SK-N-SH (cell line): ENCODE measurements at regions not wholly inside any gene's neighbourhood (a gene's known extent, or its start where the extent isn't known, plus 50 kb on each side); places are given as distances from the start of the nearest gene placed in this dataset.

Experiments
- CTCF ChIA-PET: fragments of 300-600, 350-600 bp; formaldehyde crosslinking; extraction: SDS; loops from one replicate; lab custom pipeline; 2021; lab: Yijun Ruan, JAX
- POLR2A ChIA-PET: fragments of 350-600 bp; sonication (Branson Sonifier 250); formaldehyde crosslinking; extraction: SDS; loops from one replicate; lab custom pipeline; 2020; ENCODE audit warnings: antibody characterized with exemption, inconsistent platforms; lab: Yijun Ruan, JAX
- DNase-seq: peaks from one replicate; pipeline ENCODE4 v3.0.0; 2012
- H2AFZ ChIP-seq: fragments of 200-600 bp; sonication (generic); 2 replicates; pipeline ENCODE4 v1.8.1; 2016; ENCODE audit warnings: antibody characterized with exemption, mild to moderate bottlenecking, low read depth
- H3F3A ChIP-seq: fragments of 200-600 bp; sonication (generic); replicated peaks from 2 replicates; pipeline ENCODE3; 2016; ENCODE audit warnings: antibody characterized with exemption, mild to moderate bottlenecking; ENCODE audit not compliant: insufficient read depth
- H3K27ac ChIP-seq, 2 experiments: fragments of 200-500 bp in 1 of 2; fragments of 200-600 bp in 1 of 2; sonication (Bioruptor generic) in 1 of 2; sonication (generic), shearing (Covaris generic) in 1 of 2; 2 replicates each; pipeline versions ENCODE4 v1.5.1 to v1.6.1; 2014 to 2016; ENCODE audit warnings: low read depth in 2 of 2, inconsistent platforms in 1 of 2, low read length in 1 of 2, mild to moderate bottlenecking in 1 of 2, mixed read lengths in 1 of 2
- H3K27me3 ChIP-seq: fragments of 200-600 bp; sonication (generic), shearing (Covaris generic); 2 replicates; pipeline ENCODE4 v1.6.1; 2016; ENCODE audit warnings: mixed run types; ENCODE audit not compliant: insufficient read depth
- H3K36me3 ChIP-seq, 2 experiments: fragments of 200-500 bp in 1 of 2; fragments of 200-600 bp in 1 of 2; sonication (Bioruptor generic) in 1 of 2; sonication (generic) in 1 of 2; replicated peaks in 1 of 2; 2 replicates each; pipeline versions ENCODE3 to v1.5.1; 2014 to 2016; ENCODE audit warnings: low read length in 1 of 2, mild to moderate bottlenecking in 1 of 2; ENCODE audit not compliant: insufficient read depth in 2 of 2, control insufficient read depth in 1 of 2
- H3K4me1 ChIP-seq, 2 experiments: fragments of 200-500 bp in 1 of 2; fragments of 200-600 bp in 1 of 2; sonication (Bioruptor generic) in 1 of 2; sonication (generic), shearing (Covaris generic) in 1 of 2; 2 replicates each; pipeline versions ENCODE4 v1.5.1 to v1.6.1; 2014 to 2016; ENCODE audit warnings: low read depth in 1 of 2, low read length in 1 of 2, mixed run types in 1 of 2; ENCODE audit not compliant: insufficient read depth in 2 of 2, control insufficient read depth in 1 of 2
- H3K4me2 ChIP-seq: fragments of 200-600 bp; sonication (generic), shearing (Covaris generic); 2 replicates; pipeline ENCODE4 v1.6.1; 2017; ENCODE audit warnings: mixed run types
- H3K4me3 ChIP-seq, 2 experiments: fragments of 200-500 bp in 1 of 2; fragments of 200-600 bp in 1 of 2; sonication (Bioruptor generic) in 1 of 2; sonication (generic), shearing (Covaris generic) in 1 of 2; 2 replicates each; pipeline versions ENCODE4 v1.5.1 to v1.8.1; 2014 to 2016; ENCODE audit warnings: low read depth in 2 of 2, inconsistent platforms in 1 of 2, low read length in 1 of 2, mild to moderate bottlenecking in 1 of 2, mixed read lengths in 1 of 2, moderate library complexity in 1 of 2
- H3K79me2 ChIP-seq: fragments of 200-600 bp; sonication (generic); 2 replicates; pipeline ENCODE4 v1.8.1; 2017; ENCODE audit warnings: mild to moderate bottlenecking; ENCODE audit not compliant: insufficient read depth
- H3K9ac ChIP-seq: fragments of 200-600 bp; sonication (generic); 2 replicates; pipeline ENCODE4 v1.6.1; 2017; ENCODE audit warnings: mixed run types
- H3K9me2 ChIP-seq: fragments of 200-600 bp; sonication (generic); 2 replicates; pipeline ENCODE4 v1.6.1; 2017; ENCODE audit warnings: mixed run types
- H3K9me3 ChIP-seq: fragments of 200-600 bp; sonication (generic); 2 replicates; pipeline ENCODE4 v1.6.1; 2017; ENCODE audit warnings: mixed run types, mild to moderate bottlenecking, moderate library complexity
- H4K20me1 ChIP-seq: fragments of 200-600 bp; sonication (generic); 2 replicates; pipeline ENCODE4 v1.6.1; 2017; ENCODE audit warnings: mild to moderate bottlenecking, mixed run types; ENCODE audit not compliant: insufficient read depth
- CHD2 ChIP-seq: fragments of 150-350 bp; IDR thresholded peaks from 2 replicates; pipeline ENCODE4 v1.6.1; 2018; ENCODE audit warnings: low read length; ENCODE audit not compliant: partially characterized antibody
- CTCF ChIP-seq: fragments of 200-600 bp; sonication (generic); IDR thresholded peaks from 2 replicates; pipeline ENCODE4 v1.6.1; 2017; ENCODE audit warnings: antibody characterized with exemption, mild to moderate bottlenecking, moderate library complexity
- FOSL2 ChIP-seq: IDR thresholded peaks from 2 replicates; pipeline ENCODE4 v1.4.0; 2012; ENCODE audit warnings: low read depth, mild to moderate bottlenecking, moderate library complexity, borderline replicate concordance
- GATA2 ChIP-seq: sonication (generic); formaldehyde crosslinking; IDR thresholded peaks from 2 replicates; pipeline ENCODE4 v1.5.0; 2020; ENCODE audit warnings: mild to moderate bottlenecking, missing genetic modification reagents
- MEF2A ChIP-seq: IDR thresholded peaks from 2 replicates; pipeline ENCODE4 v1.4.0; 2012; ENCODE audit warnings: low read depth, borderline replicate concordance
- NFIC ChIP-seq: IDR thresholded peaks from 2 replicates; pipeline ENCODE4 v1.4.0; 2012; ENCODE audit warnings: borderline replicate concordance
- NRF1 ChIP-seq: IDR thresholded peaks from 2 replicates; pipeline ENCODE4 v1.6.1; 2012; ENCODE audit warnings: low read depth, mild to moderate bottlenecking, low read length
- RAD21 ChIP-seq: IDR thresholded peaks from 2 replicates; pipeline ENCODE4 v1.6.1; 2012; ENCODE audit warnings: mild to moderate bottlenecking, low read length
- RFX5 ChIP-seq: IDR thresholded peaks from 2 replicates; pipeline ENCODE4 v1.6.1; 2012; ENCODE audit warnings: mild to moderate bottlenecking, improper control_type of control experiment, low read length
- RXRA ChIP-seq: IDR thresholded peaks from 2 replicates; pipeline ENCODE4 v1.4.0; 2012; ENCODE audit warnings: low read depth, mild to moderate bottlenecking, borderline replicate concordance
- TAF1 ChIP-seq: IDR thresholded peaks from 2 replicates; pipeline ENCODE4 v1.6.1; 2012; ENCODE audit warnings: low read depth, mild to moderate bottlenecking, low read length, moderate library complexity, borderline replicate concordance
- TCF12 ChIP-seq: IDR thresholded peaks from 2 replicates; pipeline ENCODE4 v1.4.0; 2012
- TEAD4 ChIP-seq: IDR thresholded peaks from 2 replicates; pipeline ENCODE4 v1.4.0; 2012; ENCODE audit warnings: mild to moderate bottlenecking, borderline replicate concordance; ENCODE audit not compliant: insufficient read depth
- USF2 ChIP-seq: fragments of 150-350 bp; IDR thresholded peaks from 2 replicates; pipeline ENCODE4 v1.6.1; 2017; ENCODE audit warnings: antibody characterized with exemption, low read length, low read depth, borderline replicate concordance
- YY1 ChIP-seq: IDR thresholded peaks from 2 replicates; pipeline ENCODE4 v1.4.0; 2012; ENCODE audit warnings: low read depth, mild to moderate bottlenecking
- ZBTB33 ChIP-seq: IDR thresholded peaks from 2 replicates; pipeline ENCODE4 v1.4.0; 2012; ENCODE audit warnings: low read depth, borderline replicate concordance
- WGBS: methylation state at CpG from one replicate; pipeline ENCODE4 v1.1.6; 2017; ENCODE audit warnings: low lambda C conversion rate; 5-methylcytosine and 5-hydroxymethylcytosine counted together
- TF ChIP-seq, protein P1 (sequence below): fragments of 150-350 bp; IDR thresholded peaks from 2 replicates; pipeline ENCODE4 v1.6.1; 2016; ENCODE audit warnings: mild to moderate bottlenecking, low read depth, low read length
- TF ChIP-seq, protein P2 (sequence below): IDR thresholded peaks from 2 replicates; pipeline ENCODE4; 2012

GRCh38 chr10:42937649-42938180 lies 139.2 kb upstream of the RET start (continued):
- TF ChIP-seq USF2, result no peak
- TF ChIP-seq RAD21, result no peak
- no peak for TF ChIP-seq YY1

DNA sequence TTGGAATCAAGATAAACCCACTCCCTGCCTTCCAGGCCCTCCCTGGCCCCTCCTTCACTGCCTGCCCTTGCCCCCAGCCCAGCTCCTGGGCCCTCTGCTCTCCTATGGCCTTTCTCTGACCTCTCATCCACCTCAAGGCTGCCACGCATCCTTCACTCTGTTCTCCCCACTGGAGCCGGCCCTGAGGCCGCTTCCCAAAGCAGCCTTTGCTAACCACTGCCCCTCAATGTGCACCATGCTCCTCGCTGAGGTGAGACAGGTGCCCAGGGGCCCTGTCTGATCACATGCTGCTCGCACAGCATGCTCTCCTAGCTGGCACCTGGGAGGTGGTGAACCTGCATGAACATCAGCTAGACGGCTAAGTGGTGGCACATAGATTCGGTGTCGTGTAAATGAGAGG lies 138.5 kb upstream of the RET start:
- H3K9ac ChIP-seq, result no peak overlapping the region
- no peak for DNase-seq
- no peaks in the 10 kb centered on the region for H3F3A ChIP-seq
- no peaks in the 10 kb centered on the region for H3K27me3 ChIP-seq
- 61% methylated on average over 8 of the region's 8 CpGs for WGBS
- H3K9me2 ChIP-seq, result no peaks in the 10 kb centered on the region
- H3K79me2 ChIP-seq, result no peaks in the 10 kb centered on the region
- H3K4me2 ChIP-seq, result no peak overlapping the region
- ChIA-PET POLR2A (interaction anchor here (0.9 kb wide), 1 partner anchor 41 kb away, joined by 3 read pairs; no protein-coding TSS in a partner anchor), CTCF (no interaction called here)
- H3K27ac ChIP-seq, result peak overlapping the region in 1 of 2 experiments; percentile 4; a peak in 1 of 4 replicates
- peaks cover 0 to 63% of the 10 kb centered on the region in 2 experiments; a peak in 2 of 4 replicates for H3K4me1 ChIP-seq
- no peak overlapping the region for H3K4me3 ChIP-seq
- no peaks in the 10 kb centered on the region for H3K36me3 ChIP-seq
- H3K9me3 ChIP-seq, result no peaks in the 10 kb centered on the region
- no peak overlapping the region for H2AFZ ChIP-seq
- no peak for TF ChIP-seq ZBTB33
- TF ChIP-seq TEAD4, result no peak
- no peak for TF ChIP-seq RXRA
- TF ChIP-seq TCF12, result no peak
- no peak for TF ChIP-seq NFIC
- TF ChIP-seq, protein P1, sequence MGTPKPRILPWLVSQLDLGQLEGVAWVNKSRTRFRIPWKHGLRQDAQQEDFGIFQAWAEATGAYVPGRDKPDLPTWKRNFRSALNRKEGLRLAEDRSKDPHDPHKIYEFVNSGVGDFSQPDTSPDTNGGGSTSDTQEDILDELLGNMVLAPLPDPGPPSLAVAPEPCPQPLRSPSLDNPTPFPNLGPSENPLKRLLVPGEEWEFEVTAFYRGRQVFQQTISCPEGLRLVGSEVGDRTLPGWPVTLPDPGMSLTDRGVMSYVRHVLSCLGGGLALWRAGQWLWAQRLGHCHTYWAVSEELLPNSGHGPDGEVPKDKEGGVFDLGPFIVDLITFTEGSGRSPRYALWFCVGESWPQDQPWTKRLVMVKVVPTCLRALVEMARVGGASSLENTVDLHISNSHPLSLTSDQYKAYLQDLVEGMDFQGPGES, result no peak
- no peak for TF ChIP-seq RFX5
- no peak for TF ChIP-seq FOSL2
- TF ChIP-seq USF2, result no peak
- no peak for TF ChIP-seq MEF2A
- TF ChIP-seq GATA2 (CRISPR knock-in tag), result no peak
- TF ChIP-seq, protein P2, sequence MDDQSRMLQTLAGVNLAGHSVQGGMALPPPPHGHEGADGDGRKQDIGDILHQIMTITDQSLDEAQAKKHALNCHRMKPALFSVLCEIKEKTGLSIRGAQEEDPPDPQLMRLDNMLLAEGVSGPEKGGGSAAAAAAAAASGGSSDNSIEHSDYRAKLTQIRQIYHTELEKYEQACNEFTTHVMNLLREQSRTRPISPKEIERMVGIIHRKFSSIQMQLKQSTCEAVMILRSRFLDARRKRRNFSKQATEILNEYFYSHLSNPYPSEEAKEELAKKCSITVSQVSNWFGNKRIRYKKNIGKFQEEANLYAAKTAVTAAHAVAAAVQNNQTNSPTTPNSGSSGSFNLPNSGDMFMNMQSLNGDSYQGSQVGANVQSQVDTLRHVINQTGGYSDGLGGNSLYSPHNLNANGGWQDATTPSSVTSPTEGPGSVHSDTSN, result no peak
- TF ChIP-seq YY1, result no peak
- no peak for TF ChIP-seq NRF1
- no peak for TF ChIP-seq CTCF
- TF ChIP-seq CHD2, result no peak
- TF ChIP-seq TAF1, result no peak
- no peaks in the 10 kb centered on the region for H4K20me1 ChIP-seq
